ENCODE measurements at regions not wholly inside any gene's neighbourhood (a gene's known extent, or its start where the extent isn't known, plus 50 kb on each side); places are given as distances from the start of the nearest gene placed in this dataset.

- TF ChIP-seq CTCF (IDR thresholded peaks at IDR 0.05) (no peak), ZFX (IDR thresholded peaks at IDR 0.05; ENCODE audit: borderline replicate concordance) (no peak)
Measured at GRCh38 chr1:223009406-223009805, 133.6 kb downstream of the TLR5 start.
